Endothelial cell of umbilical vein (primary cell): ENCODE measurements at regions not wholly inside any gene's neighbourhood (a gene's known extent, or its start where the extent isn't known, plus 50 kb on each side); places are given as distances from the start of the nearest gene placed in this dataset.

Source experiments
- CTCF ChIP-seq, 2 donors: IDR thresholded peaks; 1 replicate in 1 of 2; 2 replicates in 1 of 2; pipeline ENCODE4 v1.5.1; 2011; ENCODE audit warnings: low read length in 2 of 2, mild to moderate bottlenecking in 2 of 2, moderate library complexity in 2 of 2, control low read depth in 1 of 2, inconsistent platforms in 1 of 2, low read depth in 1 of 2; ENCODE audit not compliant: insufficient read depth in 1 of 2; ENCODE audit errors: extremely low read depth in 1 of 2
- EZH2 ChIP-seq: IDR thresholded peaks from 2 replicates; pipeline ENCODE4 v1.6.1; 2012; ENCODE audit warnings: borderline replicate concordance, low read depth, mild to moderate bottlenecking, moderate library complexity, low read length, inconsistent platforms; ENCODE audit not compliant: severe bottlenecking
- FOS ChIP-seq: IDR thresholded peaks from 2 replicates; pipeline ENCODE4 v1.6.1; 2011; ENCODE audit warnings: mild to moderate bottlenecking, low read length, moderate library complexity, borderline replicate concordance; ENCODE audit not compliant: insufficient read depth
- GATA2 ChIP-seq: IDR thresholded peaks from 2 replicates; pipeline ENCODE4 v1.7.0; 2011; ENCODE audit warnings: low read depth, mild to moderate bottlenecking, moderate library complexity, mixed read lengths, low read length; ENCODE audit not compliant: insufficient read length, insufficient read depth
- JUN ChIP-seq: IDR thresholded peaks from 2 replicates; pipeline ENCODE4 v1.6.1; 2011; ENCODE audit warnings: borderline replicate concordance, low read depth; ENCODE audit not compliant: insufficient read length, insufficient read depth
- MAX ChIP-seq: IDR thresholded peaks from 2 replicates; pipeline ENCODE4 v1.6.1; 2011; ENCODE audit not compliant: insufficient read depth, insufficient read length
- MYC ChIP-seq: IDR thresholded peaks from one replicate; pipeline ENCODE4 v1.6.1; 2011; ENCODE audit warnings: mild to moderate bottlenecking, low read depth, low read length
- POLR2A ChIP-seq: IDR thresholded peaks from 2 replicates; pipeline ENCODE4 v1.6.1; 2012; ENCODE audit warnings: low read depth, mild to moderate bottlenecking, control low read depth, low read length
- POLR2AphosphoS5 ChIP-seq: IDR thresholded peaks from 2 replicates; pipeline ENCODE4 v1.6.1; 2012; ENCODE audit warnings: low read depth, mild to moderate bottlenecking, control low read depth, low read length, moderate library complexity; ENCODE audit not compliant: insufficient read depth

- TF ChIP-seq CTCF (IDR thresholded peaks at IDR 0.05; ENCODE audit: extremely low read depth in 1 of 2, insufficient read depth in 1 of 2, low read depth in 1 of 2, low read length in 2 of 2) (no peak), EZH2 (no peak), POLR2A (no peak), MYC (no peak), POLR2AphosphoS5 (no peak), MAX (no peak), JUN (no peak), FOS (no peak), GATA2 (no peak)
Observed at GRCh38 chr20:47964149-47964548, 178.9 kb upstream of the SULF2 start.
